Retinal pigment epithelial cell (primary cell): ENCODE measurements at regions not wholly inside any gene's neighbourhood (a gene's known extent, or its start where the extent isn't known, plus 50 kb on each side); places are given as distances from the start of the nearest gene placed in this dataset.

Source experiments
- DNase-seq: peaks from one replicate; pipeline ENCODE4 v3.0.0-alpha.2; 2010; ENCODE audit warnings: low read depth
- H3K4me3 ChIP-seq: 2 replicates; pipeline ENCODE4 v1.5.1; 2011; ENCODE audit warnings: mild to moderate bottlenecking, low read length, control low read depth, moderate library complexity
- CTCF ChIP-seq: conservative IDR thresholded peaks from 2 replicates; pipeline ENCODE4 v1.5.1; 2011; ENCODE audit warnings: low read depth, low read length, control low read depth, inconsistent platforms

GRCh38 chr16:65334081-65334480 lies 212.2 kb upstream of the CDH11 start:
- no peak for TF ChIP-seq CTCF
- DNase-seq, result no peak
- H3K4me3 ChIP-seq, result no peak overlapping the region

- no peak for TF ChIP-seq CTCF
- H3K4me3 ChIP-seq, result no peak overlapping the region
- DNase-seq, result no peak
These were observed 211.4 kb upstream of the CDH11 start for GRCh38 chr16:65333283-65333682.

- no peak for DNase-seq
- no peak for TF ChIP-seq CTCF
- H3K4me3 ChIP-seq, result no peak overlapping the region
These were observed 205.5 kb upstream of the CDH11 start for GRCh38 chr16:65327346-65327745.

GRCh38 chr16:65323655-65324237 lies 201.9 kb upstream of the CDH11 start:
- DNase-seq, result no peak
- H3K4me3 ChIP-seq, result no peak overlapping the region

GRCh38 chr16:65319621-65320231 lies 197.9 kb upstream of the CDH11 start:
- no peak for TF ChIP-seq CTCF
- no peak for DNase-seq
- no peak overlapping the region for H3K4me3 ChIP-seq

More at GRCh38 chr16:65323655-65324237, 201.9 kb upstream of the CDH11 start:
- no peak for TF ChIP-seq CTCF

GRCh38 chr16:65318590-65319257 lies 196.9 kb upstream of the CDH11 start:
- TF ChIP-seq CTCF, result no peak
- DNase-seq, result no peak
- H3K4me3 ChIP-seq, result no peak overlapping the region

- no peak overlapping the region for H3K4me3 ChIP-seq
- no peak for TF ChIP-seq CTCF
- no peak for DNase-seq
These were observed 196.3 kb upstream of the CDH11 start for GRCh38 chr16:65318138-65318537.
